ENCODE measurements at regions not wholly inside any gene's neighbourhood (a gene's known extent, or its start where the extent isn't known, plus 50 kb on each side); places are given as distances from the start of the nearest gene placed in this dataset.

DNA sequence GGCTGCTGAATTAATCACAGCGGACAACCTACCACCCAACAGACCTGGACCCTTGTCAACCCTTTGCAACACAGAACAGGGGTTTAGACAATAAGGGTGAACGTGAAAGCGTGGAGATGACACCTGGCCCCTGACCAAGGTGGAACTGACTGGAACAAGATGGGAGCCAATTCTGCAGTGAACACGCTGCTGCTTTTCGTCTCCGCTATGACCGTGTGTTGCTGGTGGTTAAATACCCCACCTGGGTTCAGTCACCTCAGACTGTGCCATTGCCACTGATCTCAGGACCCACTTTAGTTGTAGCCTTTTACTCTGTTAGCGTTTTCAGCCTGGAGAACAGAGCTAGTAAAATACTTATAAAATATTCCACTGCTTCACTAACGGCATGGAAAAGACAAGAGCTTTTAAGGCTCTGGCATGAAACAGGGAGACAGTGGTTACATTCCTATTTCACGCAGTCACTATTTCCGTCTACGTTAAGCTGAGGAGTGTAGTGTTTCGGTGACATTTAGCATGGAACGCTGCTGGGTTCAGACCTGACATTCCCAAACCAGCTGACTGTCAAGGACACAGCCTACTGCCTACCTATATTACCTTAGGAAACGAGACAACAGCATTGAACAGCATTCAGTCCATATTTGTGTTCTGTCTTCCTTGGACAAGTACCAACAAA lies 119.5 kb upstream of the PRSS1 start:
- intact Hi-C loops (cut with micrococcal nuclease; ENCODE audit: unreplicated experiment), result no loop called here
- H3K9me3 ChIP-seq (ENCODE audit: low read length), result no peaks in the 10 kb centered on the region
- WGBS (ENCODE audit: low lambda C conversion rate), result 10% methylated on average over 13 of the region's 15 CpGs
- BruUV-seq (replicated peaks), result no TSS peak
- no peaks in the 10 kb centered on the region for H3K4me1 ChIP-seq (ENCODE audit: insufficient read depth, low read length)
- TF ChIP-seq, protein P1, sequence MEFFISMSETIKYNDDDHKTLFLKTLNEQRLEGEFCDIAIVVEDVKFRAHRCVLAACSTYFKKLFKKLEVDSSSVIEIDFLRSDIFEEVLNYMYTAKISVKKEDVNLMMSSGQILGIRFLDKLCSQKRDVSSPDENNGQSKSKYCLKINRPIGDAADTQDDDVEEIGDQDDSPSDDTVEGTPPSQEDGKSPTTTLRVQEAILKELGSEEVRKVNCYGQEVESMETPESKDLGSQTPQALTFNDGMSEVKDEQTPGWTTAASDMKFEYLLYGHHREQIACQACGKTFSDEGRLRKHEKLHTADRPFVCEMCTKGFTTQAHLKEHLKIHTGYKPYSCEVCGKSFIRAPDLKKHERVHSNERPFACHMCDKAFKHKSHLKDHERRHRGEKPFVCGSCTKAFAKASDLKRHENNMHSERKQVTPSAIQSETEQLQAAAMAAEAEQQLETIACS (CRISPR knock-in tag; IDR thresholded peaks at IDR 0.05), result no peak
- TF ChIP-seq ZFY (CRISPR knock-in tag; IDR thresholded peaks at IDR 0.05) (no peak), HNRNPH1 (optimal IDR thresholded peaks at IDR 0.05; ENCODE audit: low read depth, low read length) (no peak), FIP1L1 (IDR thresholded peaks at IDR 0.05; ENCODE audit: borderline replicate concordance, insufficient read depth, low read depth, low read length) (no peak), JUND (CRISPR knock-in tag; IDR thresholded peaks at IDR 0.05) (no peak), ZNF264 (CRISPR knock-in tag; IDR thresholded peaks at IDR 0.05) (no peak), FOXC1 (CRISPR knock-in tag; IDR thresholded peaks at IDR 0.05; ENCODE audit: borderline replicate concordance) (no peak), KAT8 (CRISPR knock-in tag; IDR thresholded peaks at IDR 0.05) (no peak), KDM2A (CRISPR knock-in tag; IDR thresholded peaks at IDR 0.05; ENCODE audit: borderline replicate concordance, low read depth) (no peak), ZNF672 (CRISPR knock-in tag; IDR thresholded peaks at IDR 0.05) (no peak), CBX5 (CRISPR knock-in tag; IDR thresholded peaks at IDR 0.05; ENCODE audit: borderline replicate concordance) (no peak), SP5 (CRISPR knock-in tag; IDR thresholded peaks at IDR 0.05; ENCODE audit: borderline replicate concordance, low read depth) (no peak), ZNF891 (CRISPR knock-in tag; IDR thresholded peaks at IDR 0.05) (no peak), RFX5 (IDR thresholded peaks at IDR 0.05; ENCODE audit: low read depth, low read length) (no peak), XBP1 (CRISPR knock-in tag; IDR thresholded peaks at IDR 0.05) (no peak)
- TF ChIP-seq, protein P2, sequence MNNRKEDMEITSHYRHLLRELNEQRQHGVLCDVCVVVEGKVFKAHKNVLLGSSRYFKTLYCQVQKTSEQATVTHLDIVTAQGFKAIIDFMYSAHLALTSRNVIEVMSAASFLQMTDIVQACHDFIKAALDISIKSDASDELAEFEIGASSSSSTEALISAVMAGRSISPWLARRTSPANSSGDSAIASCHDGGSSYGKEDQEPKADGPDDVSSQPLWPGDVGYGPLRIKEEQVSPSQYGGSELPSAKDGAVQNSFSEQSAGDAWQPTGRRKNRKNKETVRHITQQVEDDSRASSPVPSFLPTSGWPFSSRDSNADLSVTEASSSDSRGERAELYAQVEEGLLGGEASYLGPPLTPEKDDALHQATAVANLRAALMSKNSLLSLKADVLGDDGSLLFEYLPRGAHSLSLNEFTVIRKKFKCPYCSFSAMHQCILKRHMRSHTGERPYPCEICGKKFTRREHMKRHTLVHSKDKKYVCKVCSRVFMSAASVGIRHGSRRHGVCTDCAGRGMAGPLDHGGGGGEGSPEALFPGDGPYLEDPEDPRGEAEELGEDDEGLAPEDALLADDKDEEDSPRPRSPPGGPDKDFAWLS (CRISPR knock-in tag; IDR thresholded peaks at IDR 0.05; ENCODE audit: borderline replicate concordance), result no peak
- in situ Hi-C loops (cut with HindIII; ENCODE audit: extremely low pct_ligation_motif_present, low pct_unique_long_range_greater_than_20kb), result loop anchor here (5.0 kb wide), 1 partner anchor 153 kb away; no protein-coding TSS in a partner anchor
- H3K4me3 ChIP-seq (replicated peaks in 1 of 3; ENCODE audit: insufficient read depth in 1 of 3, low read depth in 2 of 3, low read length in 3 of 3), result no peak overlapping the region
- FAIRE-seq, result no peak
- POLR2A ChIA-PET, result no interaction called here
- CTCF ChIA-PET (ENCODE audit: low intra/inter-chr PET ratio, low total read pairs), result no interaction called here
- DNase-seq (ENCODE audit: low spot score), result no peak
- ATAC-seq, result no peak
- peaks cover 0 to 22% of the 10 kb centered on the region in 2 experiments; a peak in 2 of 5 replicates for H3K27me3 ChIP-seq (ENCODE audit: control insufficient read depth in 1 of 2, insufficient read depth in 2 of 2, low read length in 2 of 2)
- H3K36me3 ChIP-seq (replicated peaks in 1 of 2; ENCODE audit: control insufficient read depth in 1 of 2, insufficient read depth in 2 of 2, low read length in 2 of 2), result no peaks in the 10 kb centered on the region
- H2AFZ ChIP-seq (ENCODE audit: low read length), result no peak overlapping the region
- H3K27ac ChIP-seq (ENCODE audit: extremely low read length, insufficient read depth, low read length), result no peak overlapping the region
- no peak overlapping the region for H3K4me2 ChIP-seq (ENCODE audit: low read depth, low read length)
- H3K9ac ChIP-seq (ENCODE audit: insufficient read depth, low read depth, low read length), result no peak overlapping the region
- no peaks in the 10 kb centered on the region for H4K20me1 ChIP-seq (ENCODE audit: insufficient read depth, low read length)
- H3K79me2 ChIP-seq (ENCODE audit: insufficient read depth, low read length), result no peaks in the 10 kb centered on the region
